Chondrocyte (in vitro differentiated cells): ENCODE measurements at regions not wholly inside any gene's neighbourhood (a gene's known extent, or its start where the extent isn't known, plus 50 kb on each side); places are given as distances from the start of the nearest gene placed in this dataset.

ENCODE experiments used
- DNase-seq: peaks from one replicate; pipeline ENCODE4 v3.0.0; 2021; ENCODE audit warnings: mixed read lengths, low spot score
- H3K27ac Mint-ChIP-seq: one replicate; pipeline ENCODE4 v1.8.0; 2021; ENCODE audit warnings: mild to moderate bottlenecking, moderate library complexity, mixed read lengths; ENCODE audit not compliant: unreplicated experiment
- H3K27me3 Mint-ChIP-seq: 2 replicates; pipeline ENCODE4 v1.8.0; 2021; ENCODE audit warnings: low read depth, mixed read lengths
- H3K36me3 Mint-ChIP-seq: 2 replicates; pipeline ENCODE4 v1.8.0; 2021; ENCODE audit warnings: low read depth, mixed read lengths
- H3K4me1 Mint-ChIP-seq: 2 replicates; pipeline ENCODE4 v1.8.0; 2021; ENCODE audit warnings: low read depth, mild to moderate bottlenecking, mixed read lengths
- H3K4me3 Mint-ChIP-seq: one replicate; pipeline ENCODE4 v1.8.0; 2021; ENCODE audit warnings: mild to moderate bottlenecking, moderate library complexity, mixed read lengths; ENCODE audit not compliant: unreplicated experiment
- H3K9me3 Mint-ChIP-seq: 2 replicates; pipeline ENCODE4 v1.8.0; 2021; ENCODE audit warnings: low read depth, mixed read lengths
- TF ChIP-seq, protein P1 (sequence below): fragments of 200-600 bp; sonication (generic); IDR thresholded peaks from 2 replicates; pipeline ENCODE4 v1.5.0; 2021; ENCODE audit warnings: antibody characterized with exemption, mild to moderate bottlenecking, moderate library complexity

DNA sequence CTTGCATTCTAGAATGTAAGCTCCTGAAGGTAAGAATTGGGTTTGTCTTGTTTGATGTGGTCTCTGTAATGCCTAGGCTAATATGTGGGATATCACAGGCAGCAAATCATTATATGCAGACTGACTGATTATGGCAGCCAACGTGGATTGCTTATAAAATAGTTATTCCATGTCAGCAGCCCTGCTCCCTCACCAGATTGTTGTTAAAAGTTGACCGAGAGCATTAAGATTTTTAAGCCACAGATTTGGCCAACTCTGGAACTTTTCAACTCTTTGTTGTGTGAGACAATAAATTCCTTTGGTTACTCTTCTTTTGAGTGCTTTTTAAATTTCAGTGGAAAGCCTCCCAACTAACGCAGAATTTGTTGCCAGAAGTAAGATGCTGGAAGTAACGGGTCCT is 92.6 kb upstream of the FAM216B start:
- peaks cover 19% of the 10 kb centered on the region for H3K9me3 Mint-ChIP-seq
- no peak overlapping the region for H3K4me3 Mint-ChIP-seq
- H3K36me3 Mint-ChIP-seq: peaks cover 3% of the 10 kb centered on the region
- TF ChIP-seq, protein P1, sequence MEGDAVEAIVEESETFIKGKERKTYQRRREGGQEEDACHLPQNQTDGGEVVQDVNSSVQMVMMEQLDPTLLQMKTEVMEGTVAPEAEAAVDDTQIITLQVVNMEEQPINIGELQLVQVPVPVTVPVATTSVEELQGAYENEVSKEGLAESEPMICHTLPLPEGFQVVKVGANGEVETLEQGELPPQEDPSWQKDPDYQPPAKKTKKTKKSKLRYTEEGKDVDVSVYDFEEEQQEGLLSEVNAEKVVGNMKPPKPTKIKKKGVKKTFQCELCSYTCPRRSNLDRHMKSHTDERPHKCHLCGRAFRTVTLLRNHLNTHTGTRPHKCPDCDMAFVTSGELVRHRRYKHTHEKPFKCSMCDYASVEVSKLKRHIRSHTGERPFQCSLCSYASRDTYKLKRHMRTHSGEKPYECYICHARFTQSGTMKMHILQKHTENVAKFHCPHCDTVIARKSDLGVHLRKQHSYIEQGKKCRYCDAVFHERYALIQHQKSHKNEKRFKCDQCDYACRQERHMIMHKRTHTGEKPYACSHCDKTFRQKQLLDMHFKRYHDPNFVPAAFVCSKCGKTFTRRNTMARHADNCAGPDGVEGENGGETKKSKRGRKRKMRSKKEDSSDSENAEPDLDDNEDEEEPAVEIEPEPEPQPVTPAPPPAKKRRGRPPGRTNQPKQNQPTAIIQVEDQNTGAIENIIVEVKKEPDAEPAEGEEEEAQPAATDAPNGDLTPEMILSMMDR: no peak
- H3K27me3 Mint-ChIP-seq: peaks cover 2% of the 10 kb centered on the region
- DNase-seq: no peak
- H3K4me1 Mint-ChIP-seq: no peaks in the 10 kb centered on the region
- H3K27ac Mint-ChIP-seq: no peak overlapping the region

DNA sequence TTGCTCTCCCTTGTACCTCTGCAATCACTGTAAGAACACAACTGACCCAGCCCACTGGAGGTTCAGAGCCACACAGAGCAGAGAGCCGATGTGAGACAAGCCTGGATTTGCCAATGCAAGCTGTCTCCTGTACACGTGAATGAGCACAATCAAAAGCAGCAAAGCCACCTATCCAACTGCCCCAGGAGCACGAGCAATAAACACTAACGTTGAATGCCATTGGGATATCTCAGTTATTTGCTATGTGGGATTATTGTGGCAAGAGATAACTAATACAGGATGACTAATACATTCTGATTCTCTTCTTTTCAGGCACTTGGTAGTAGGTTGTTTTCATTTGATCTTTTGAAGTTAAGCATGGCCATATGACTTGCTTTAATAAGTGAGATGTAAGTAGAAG is 85.2 kb upstream of the FAM216B start:
- Mint-ChIP-seq H3K9me3 (peaks cover 12% of the 10 kb centered on the region), H3K4me3 (no peak overlapping the region), H3K27me3 (peaks cover 6% of the 10 kb centered on the region), H3K4me1 (no peaks in the 10 kb centered on the region), H3K27ac (no peak overlapping the region), H3K36me3 (peaks cover 3% of the 10 kb centered on the region)
- TF ChIP-seq, protein P1: no peak
- DNase-seq: no peak

DNA sequence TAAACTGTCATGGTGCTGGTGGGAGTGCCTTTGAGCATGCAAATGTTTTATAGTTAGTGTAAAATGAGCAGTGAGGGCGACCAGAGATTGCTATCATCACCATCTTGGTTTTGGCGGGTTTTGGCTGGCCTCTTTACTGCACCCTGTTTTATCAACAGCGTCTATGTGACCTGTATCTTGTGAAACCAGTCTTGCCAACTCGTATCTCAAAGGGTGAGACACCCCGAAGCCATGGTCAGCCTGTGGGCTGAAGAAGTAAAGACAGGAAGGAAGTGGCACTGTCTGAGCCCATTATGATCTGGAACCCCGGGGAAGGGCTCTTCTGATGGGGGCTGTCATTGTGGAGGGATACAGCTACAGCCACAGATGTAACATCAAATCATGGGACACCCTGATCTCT is 81.5 kb upstream of the FAM216B start:
- Mint-ChIP-seq H3K36me3 (no peaks in the 10 kb centered on the region), H3K4me3 (no peak overlapping the region)
- no peak for DNase-seq

DNA sequence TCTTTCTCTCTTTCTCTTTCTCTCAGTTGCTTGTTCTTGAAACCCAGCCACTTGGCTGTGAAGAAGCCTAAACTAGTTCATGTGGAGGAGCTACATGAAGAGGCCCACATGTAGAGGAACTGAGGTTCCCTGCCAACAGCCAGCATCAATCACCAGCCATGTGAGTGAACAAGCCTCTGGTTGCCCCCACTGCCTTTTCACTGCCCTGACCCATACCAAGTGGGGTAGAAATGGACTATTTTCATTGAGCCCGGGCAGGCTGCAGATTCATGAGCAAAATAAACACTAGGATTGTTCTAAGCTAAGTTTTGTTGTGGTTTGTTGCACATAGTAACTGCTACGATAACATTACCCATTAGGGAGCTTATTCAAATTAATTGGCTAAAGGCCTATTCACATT is 78.7 kb upstream of the FAM216B start:
- peaks cover 6% of the 10 kb centered on the region for H3K4me1 Mint-ChIP-seq
- DNase-seq: no peak
- peaks cover 2% of the 10 kb centered on the region for H3K9me3 Mint-ChIP-seq
- TF ChIP-seq, protein P1: no peak
- no peak overlapping the region for H3K27ac Mint-ChIP-seq
- H3K4me3 Mint-ChIP-seq: no peak overlapping the region
- H3K27me3 Mint-ChIP-seq: peaks cover 7% of the 10 kb centered on the region
- no peaks in the 10 kb centered on the region for H3K36me3 Mint-ChIP-seq

More for the DNA sequence above, 81.5 kb upstream of the FAM216B start:
- Mint-ChIP-seq H3K4me1 (no peaks in the 10 kb centered on the region), H3K27ac (no peak overlapping the region), H3K9me3 (no peaks in the 10 kb centered on the region), H3K27me3 (peaks cover 10% of the 10 kb centered on the region)
- TF ChIP-seq, protein P1: no peak

DNA sequence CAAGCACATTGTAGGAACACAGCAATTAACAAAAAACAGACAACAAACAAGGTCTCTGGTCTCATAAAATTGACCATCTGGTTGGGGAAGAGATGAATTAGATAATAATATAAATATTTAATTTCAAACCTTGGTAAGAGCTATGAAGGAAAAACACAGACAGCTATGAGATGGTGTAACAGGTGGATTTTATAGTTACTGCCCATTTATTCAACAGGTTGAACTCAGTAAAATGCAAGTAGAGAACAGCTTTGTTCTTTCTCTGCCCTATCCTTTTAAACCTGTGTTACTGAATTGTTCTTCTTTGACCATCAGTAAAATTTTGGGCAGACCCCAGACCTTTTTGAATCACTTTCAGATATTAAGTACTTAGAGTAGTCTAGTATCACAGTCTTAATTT is 77.6 kb upstream of the FAM216B start:
- no peak overlapping the region for H3K4me3 Mint-ChIP-seq
- DNase-seq: no peak
- H3K36me3 Mint-ChIP-seq: no peaks in the 10 kb centered on the region
- peaks cover 2% of the 10 kb centered on the region for H3K9me3 Mint-ChIP-seq
- TF ChIP-seq, protein P1: no peak
- peaks cover 7% of the 10 kb centered on the region for H3K27me3 Mint-ChIP-seq
- peaks cover 7% of the 10 kb centered on the region for H3K4me1 Mint-ChIP-seq
- no peak overlapping the region for H3K27ac Mint-ChIP-seq
